Tibial nerve (tissue), 4 donors: ENCODE measurements at regions not wholly inside any gene's neighbourhood (a gene's known extent, or its start where the extent isn't known, plus 50 kb on each side); places are given as distances from the start of the nearest gene placed in this dataset.

ENCODE experiments used
- CTCF ChIP-seq, 5 experiments: fragments of 200-600 bp in 3 of 5; fragments of 450-650 bp in 2 of 5; sonication (generic) in 3 of 5; IDR thresholded peaks; one replicate each; pipeline ENCODE4 v1.5.1; 2016 to 2019; ENCODE audit warnings: antibody characterized with exemption in 5 of 5, mild to moderate bottlenecking in 3 of 5, moderate library complexity in 2 of 5
- EP300 ChIP-seq, 2 donors: sonication (generic); formaldehyde crosslinking; IDR thresholded peaks; one replicate each; pipeline ENCODE4 v1.6.1; 2017; ENCODE audit warnings: antibody characterized with exemption in 2 of 2, mild to moderate bottlenecking in 1 of 2
- POLR2A ChIP-seq, 2 donors: fragments of 450-650 bp; IDR thresholded peaks; one replicate each; pipeline ENCODE4 v1.6.1; 2017; ENCODE audit warnings: antibody characterized with exemption in 2 of 2, mild to moderate bottlenecking in 2 of 2, moderate library complexity in 2 of 2

GRCh38 chr22:45094825-45095224 lies 68.9 kb upstream of the NUP50 start:
- TF ChIP-seq POLR2A (IDR thresholded peaks at IDR 0.05) (no peak), CTCF (IDR thresholded peaks at IDR 0.05) (no peak), EP300 (IDR thresholded peaks at IDR 0.05) (no peak)
